Body of pancreas (tissue), 4 donors: ENCODE measurements at regions not wholly inside any gene's neighbourhood (a gene's known extent, or its start where the extent isn't known, plus 50 kb on each side); places are given as distances from the start of the nearest gene placed in this dataset.

Experiments used
- POLR2A ChIP-seq, 3 donors: fragments of 450-650 bp; IDR thresholded peaks; one replicate each; pipeline ENCODE4 v1.6.1; 2016; ENCODE audit warnings: antibody characterized with exemption in 3 of 3, mild to moderate bottlenecking in 2 of 3
- TF ChIP-seq, protein P1 (sequence below), 7 experiments: fragments of 450-650 bp in 4 of 7; fragments of 200-600 bp in 3 of 7; sonication (generic) in 3 of 7; IDR thresholded peaks; one replicate each; pipeline ENCODE4 v1.5.1; 2016 to 2019; ENCODE audit warnings: antibody characterized with exemption in 7 of 7

DNA sequence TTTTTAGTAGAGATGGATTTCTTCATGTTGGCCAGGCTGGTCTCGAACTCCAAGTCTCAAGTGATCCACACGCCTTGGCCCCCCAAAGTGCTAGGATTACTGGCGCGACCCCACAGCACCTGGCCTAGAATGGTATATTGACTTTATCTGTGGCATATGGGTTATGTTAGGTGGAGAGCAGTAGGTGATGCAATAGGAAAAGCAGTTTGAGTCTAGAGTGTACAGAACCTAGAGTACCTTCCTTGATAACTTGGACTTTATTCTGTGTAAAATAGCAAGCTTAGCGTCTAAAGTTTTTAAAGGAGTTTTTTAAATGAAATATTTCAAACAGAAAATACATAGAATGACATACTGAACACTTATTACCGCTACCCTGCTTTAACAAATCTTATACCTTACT is 139.5 kb upstream of the XIST start:
- no peak for TF ChIP-seq POLR2A (IDR thresholded peaks at IDR 0.05)
- TF ChIP-seq, protein P1, sequence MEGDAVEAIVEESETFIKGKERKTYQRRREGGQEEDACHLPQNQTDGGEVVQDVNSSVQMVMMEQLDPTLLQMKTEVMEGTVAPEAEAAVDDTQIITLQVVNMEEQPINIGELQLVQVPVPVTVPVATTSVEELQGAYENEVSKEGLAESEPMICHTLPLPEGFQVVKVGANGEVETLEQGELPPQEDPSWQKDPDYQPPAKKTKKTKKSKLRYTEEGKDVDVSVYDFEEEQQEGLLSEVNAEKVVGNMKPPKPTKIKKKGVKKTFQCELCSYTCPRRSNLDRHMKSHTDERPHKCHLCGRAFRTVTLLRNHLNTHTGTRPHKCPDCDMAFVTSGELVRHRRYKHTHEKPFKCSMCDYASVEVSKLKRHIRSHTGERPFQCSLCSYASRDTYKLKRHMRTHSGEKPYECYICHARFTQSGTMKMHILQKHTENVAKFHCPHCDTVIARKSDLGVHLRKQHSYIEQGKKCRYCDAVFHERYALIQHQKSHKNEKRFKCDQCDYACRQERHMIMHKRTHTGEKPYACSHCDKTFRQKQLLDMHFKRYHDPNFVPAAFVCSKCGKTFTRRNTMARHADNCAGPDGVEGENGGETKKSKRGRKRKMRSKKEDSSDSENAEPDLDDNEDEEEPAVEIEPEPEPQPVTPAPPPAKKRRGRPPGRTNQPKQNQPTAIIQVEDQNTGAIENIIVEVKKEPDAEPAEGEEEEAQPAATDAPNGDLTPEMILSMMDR (IDR thresholded peaks at IDR 0.05): no peak
